ENCODE measurements at regions not wholly inside any gene's neighbourhood (a gene's known extent, or its start where the extent isn't known, plus 50 kb on each side); places are given as distances from the start of the nearest gene placed in this dataset.

DNA sequence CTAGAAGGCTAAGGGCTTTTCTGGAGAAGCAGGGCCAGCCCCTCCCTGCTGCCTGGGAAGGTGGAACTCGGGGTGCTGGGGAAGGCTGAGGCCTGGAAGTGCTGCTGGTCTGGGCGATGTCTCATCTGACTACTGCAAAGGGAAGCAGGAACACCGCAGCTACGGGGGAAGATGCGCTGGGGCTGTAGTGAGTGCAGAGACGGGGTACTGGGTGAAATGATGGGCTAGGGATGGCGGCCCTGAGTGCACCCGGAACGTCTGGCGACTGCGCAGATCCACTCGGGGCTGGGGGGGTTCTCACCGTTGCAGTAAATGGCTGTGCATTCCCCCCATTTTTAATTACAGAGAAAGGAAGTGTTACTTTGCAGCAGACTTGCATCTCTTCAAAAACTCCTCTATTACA, 195.4 kb upstream of the ADARB2 start:
- TF ChIP-seq, protein P1, sequence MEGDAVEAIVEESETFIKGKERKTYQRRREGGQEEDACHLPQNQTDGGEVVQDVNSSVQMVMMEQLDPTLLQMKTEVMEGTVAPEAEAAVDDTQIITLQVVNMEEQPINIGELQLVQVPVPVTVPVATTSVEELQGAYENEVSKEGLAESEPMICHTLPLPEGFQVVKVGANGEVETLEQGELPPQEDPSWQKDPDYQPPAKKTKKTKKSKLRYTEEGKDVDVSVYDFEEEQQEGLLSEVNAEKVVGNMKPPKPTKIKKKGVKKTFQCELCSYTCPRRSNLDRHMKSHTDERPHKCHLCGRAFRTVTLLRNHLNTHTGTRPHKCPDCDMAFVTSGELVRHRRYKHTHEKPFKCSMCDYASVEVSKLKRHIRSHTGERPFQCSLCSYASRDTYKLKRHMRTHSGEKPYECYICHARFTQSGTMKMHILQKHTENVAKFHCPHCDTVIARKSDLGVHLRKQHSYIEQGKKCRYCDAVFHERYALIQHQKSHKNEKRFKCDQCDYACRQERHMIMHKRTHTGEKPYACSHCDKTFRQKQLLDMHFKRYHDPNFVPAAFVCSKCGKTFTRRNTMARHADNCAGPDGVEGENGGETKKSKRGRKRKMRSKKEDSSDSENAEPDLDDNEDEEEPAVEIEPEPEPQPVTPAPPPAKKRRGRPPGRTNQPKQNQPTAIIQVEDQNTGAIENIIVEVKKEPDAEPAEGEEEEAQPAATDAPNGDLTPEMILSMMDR (IDR thresholded peaks at IDR 0.05; ENCODE audit: borderline replicate concordance, extremely low read depth, low read length, poor library complexity, severe bottlenecking) = no peak
- no peak for TF ChIP-seq EZH2 (IDR thresholded peaks at IDR 0.05; ENCODE audit: borderline replicate concordance, low read depth, low read length, severe bottlenecking)

Data from DND-41 (cell line).